ENCODE measurements at regions not wholly inside any gene's neighbourhood (a gene's known extent, or its start where the extent isn't known, plus 50 kb on each side); places are given as distances from the start of the nearest gene placed in this dataset.
A peak's percentile ranks its signal among the peaks of the same experiment; 100 is the strongest.

- H3K4me3 Mint-ChIP-seq = no peak overlapping the region
Measured at GRCh38 chr5:17398866-17399835, 98.9 kb upstream of the TAF11L2 start.

GRCh38 chr5:17399931-17400330 lies 98.1 kb upstream of the TAF11L2 start:
- peaks cover 60% of the 10 kb centered on the region for H3K4me1 Mint-ChIP-seq (ENCODE audit: low read depth)
- H3K36me3 Mint-ChIP-seq (ENCODE audit: low read depth) = no peaks in the 10 kb centered on the region
- H3K4me3 Mint-ChIP-seq = no peak overlapping the region
- peaks cover 47% of the 10 kb centered on the region for H3K27me3 Mint-ChIP-seq
- intact Hi-C loops (cut with micrococcal nuclease) = loop anchor here (5.0 kb wide), 1 partner anchor 43 kb away; no protein-coding TSS in a partner anchor
- H3K9me3 Mint-ChIP-seq = peaks cover 11% of the 10 kb centered on the region
- peak overlapping the region; percentile 22 for H3K27ac Mint-ChIP-seq

More at GRCh38 chr5:17398866-17399835, 98.9 kb upstream of the TAF11L2 start:
- no peaks in the 10 kb centered on the region for H3K36me3 Mint-ChIP-seq (ENCODE audit: low read depth)
- H3K9me3 Mint-ChIP-seq = peaks cover 11% of the 10 kb centered on the region
- peaks cover 60% of the 10 kb centered on the region for H3K4me1 Mint-ChIP-seq (ENCODE audit: low read depth)
- H3K27ac Mint-ChIP-seq = peak overlapping the region; percentile 58
- intact Hi-C loops (cut with micrococcal nuclease) = loop anchor here (5.0 kb wide), 1 partner anchor 42 kb away; no protein-coding TSS in a partner anchor
- peaks cover 48% of the 10 kb centered on the region for H3K27me3 Mint-ChIP-seq

- intact Hi-C loops (cut with micrococcal nuclease) = no loop called here
- peaks cover 60% of the 10 kb centered on the region for H3K4me1 Mint-ChIP-seq (ENCODE audit: low read depth)
- H3K4me3 Mint-ChIP-seq = no peak overlapping the region
- peaks cover 44% of the 10 kb centered on the region for H3K27me3 Mint-ChIP-seq
- no peaks in the 10 kb centered on the region for H3K36me3 Mint-ChIP-seq (ENCODE audit: low read depth)
- no peak overlapping the region for H3K27ac Mint-ChIP-seq
- peaks cover 11% of the 10 kb centered on the region for H3K9me3 Mint-ChIP-seq
Measured at GRCh38 chr5:17400724-17401469, 97.1 kb upstream of the TAF11L2 start.

- Mint-ChIP-seq H3K4me3 (no peak overlapping the region), H3K27me3 (peaks cover 43% of the 10 kb centered on the region), H3K4me1 (ENCODE audit: low read depth) (peaks cover 58% of the 10 kb centered on the region), H3K27ac (no peak overlapping the region), H3K36me3 (ENCODE audit: low read depth) (no peaks in the 10 kb centered on the region), H3K9me3 (peaks cover 5% of the 10 kb centered on the region)
- intact Hi-C loops (cut with micrococcal nuclease) = no loop called here
Measured at GRCh38 chr5:17401470-17402288, 96.4 kb upstream of the TAF11L2 start.

GRCh38 chr5:17402289-17403121 lies 95.5 kb upstream of the TAF11L2 start:
- Mint-ChIP-seq H3K9me3 (no peaks in the 10 kb centered on the region), H3K27ac (no peak overlapping the region), H3K36me3 (ENCODE audit: low read depth) (no peaks in the 10 kb centered on the region), H3K4me3 (no peak overlapping the region), H3K4me1 (ENCODE audit: low read depth) (peaks cover 55% of the 10 kb centered on the region), H3K27me3 (peaks cover 41% of the 10 kb centered on the region)
- intact Hi-C loops (cut with micrococcal nuclease) = no loop called here

- H3K9me3 Mint-ChIP-seq = no peaks in the 10 kb centered on the region
- peaks cover 35% of the 10 kb centered on the region for H3K27me3 Mint-ChIP-seq
- no peak overlapping the region for H3K27ac Mint-ChIP-seq
- H3K4me3 Mint-ChIP-seq = no peak overlapping the region
- intact Hi-C loops (cut with micrococcal nuclease) = no loop called here
- peaks cover 41% of the 10 kb centered on the region for H3K4me1 Mint-ChIP-seq (ENCODE audit: low read depth)
- no peaks in the 10 kb centered on the region for H3K36me3 Mint-ChIP-seq (ENCODE audit: low read depth)
Measured at GRCh38 chr5:17403695-17404490, 94.1 kb upstream of the TAF11L2 start.

- Mint-ChIP-seq H3K27me3 (peaks cover 29% of the 10 kb centered on the region), H3K4me3 (no peak overlapping the region), H3K4me1 (ENCODE audit: low read depth) (peaks cover 20% of the 10 kb centered on the region), H3K9me3 (no peaks in the 10 kb centered on the region), H3K36me3 (ENCODE audit: low read depth) (no peaks in the 10 kb centered on the region), H3K27ac (no peak overlapping the region)
- intact Hi-C loops (cut with micrococcal nuclease) = no loop called here
Measured at GRCh38 chr5:17405976-17406375, 92.1 kb upstream of the TAF11L2 start.

- no peak overlapping the region for H3K4me3 Mint-ChIP-seq
Measured at GRCh38 chr5:17406423-17406838, 91.6 kb upstream of the TAF11L2 start.

GRCh38 chr5:17411436-17412402 lies 86.3 kb upstream of the TAF11L2 start:
- peaks cover 16% of the 10 kb centered on the region for H3K27me3 Mint-ChIP-seq
- H3K27ac Mint-ChIP-seq = no peak overlapping the region
- H3K9me3 Mint-ChIP-seq = no peaks in the 10 kb centered on the region
- no peak overlapping the region for H3K4me3 Mint-ChIP-seq
- intact Hi-C loops (cut with micrococcal nuclease) = no loop called here
- peaks cover 13% of the 10 kb centered on the region for H3K4me1 Mint-ChIP-seq (ENCODE audit: low read depth)
- H3K36me3 Mint-ChIP-seq (ENCODE audit: low read depth) = no peaks in the 10 kb centered on the region

More at GRCh38 chr5:17406423-17406838, 91.6 kb upstream of the TAF11L2 start:
- Mint-ChIP-seq H3K27ac (no peak overlapping the region), H3K27me3 (peaks cover 25% of the 10 kb centered on the region), H3K9me3 (no peaks in the 10 kb centered on the region), H3K4me1 (ENCODE audit: low read depth) (peaks cover 16% of the 10 kb centered on the region), H3K36me3 (ENCODE audit: low read depth) (no peaks in the 10 kb centered on the region)
- intact Hi-C loops (cut with micrococcal nuclease) = no loop called here

- peaks cover 13% of the 10 kb centered on the region for H3K4me1 Mint-ChIP-seq (ENCODE audit: low read depth)
- H3K4me3 Mint-ChIP-seq = no peak overlapping the region
- H3K27me3 Mint-ChIP-seq = peaks cover 19% of the 10 kb centered on the region
- no peaks in the 10 kb centered on the region for H3K9me3 Mint-ChIP-seq
- H3K27ac Mint-ChIP-seq = peak overlapping the region; percentile 65
- H3K36me3 Mint-ChIP-seq (ENCODE audit: low read depth) = no peaks in the 10 kb centered on the region
- intact Hi-C loops (cut with micrococcal nuclease) = no loop called here
Measured at GRCh38 chr5:17412760-17413671, 85.0 kb upstream of the TAF11L2 start.

GRCh38 chr5:17413691-17414090 lies 84.3 kb upstream of the TAF11L2 start:
- no peaks in the 10 kb centered on the region for H3K9me3 Mint-ChIP-seq
- H3K4me3 Mint-ChIP-seq = no peak overlapping the region
- H3K36me3 Mint-ChIP-seq (ENCODE audit: low read depth) = no peaks in the 10 kb centered on the region
- no peak overlapping the region for H3K27ac Mint-ChIP-seq
- peaks cover 13% of the 10 kb centered on the region for H3K4me1 Mint-ChIP-seq (ENCODE audit: low read depth)
- H3K27me3 Mint-ChIP-seq = peaks cover 19% of the 10 kb centered on the region
- intact Hi-C loops (cut with micrococcal nuclease) = no loop called here
